Neural cell (in vitro differentiated cells): ENCODE measurements at regions not wholly inside any gene's neighbourhood (a gene's known extent, or its start where the extent isn't known, plus 50 kb on each side); places are given as distances from the start of the nearest gene placed in this dataset.

Experiments used
- H2AFZ ChIP-seq: fragments of 200-600, 300-800 bp; sonication (generic), shearing (Covaris generic); 2 replicates; pipeline ENCODE4 v1.6.0; 2014; ENCODE audit warnings: low read depth, mild to moderate bottlenecking, antibody characterized with exemption, low read length, moderate library complexity
- H3F3A ChIP-seq: fragments of 200-600 bp; shearing (Covaris generic); 2 replicates; pipeline ENCODE4 v1.6.1; 2016; ENCODE audit warnings: mild to moderate bottlenecking, moderate library complexity, mixed read lengths, antibody characterized with exemption, low read length; ENCODE audit not compliant: insufficient read depth, poor library complexity, severe bottlenecking
- H3K27ac ChIP-seq: fragments of 200-600, 300-800 bp; sonication (generic), shearing (Covaris generic); 2 replicates; pipeline ENCODE4 v1.5.1; 2014; ENCODE audit warnings: mild to moderate bottlenecking, low read length, moderate library complexity
- H3K27me3 ChIP-seq: fragments of 300-800, 200-600 bp; sonication (generic), shearing (Covaris generic); 2 replicates; pipeline ENCODE4 v1.6.0; 2014; ENCODE audit warnings: mild to moderate bottlenecking, low read depth, low read length, moderate library complexity; ENCODE audit not compliant: insufficient read depth
- H3K36me3 ChIP-seq: fragments of 300-800, 200-600 bp; sonication (generic), shearing (Covaris generic); 2 replicates; pipeline ENCODE4 v1.5.1; 2014; ENCODE audit warnings: mild to moderate bottlenecking, antibody characterized with exemption, low read length, moderate library complexity; ENCODE audit not compliant: insufficient read depth
- H3K4me2 ChIP-seq: fragments of 300-800, 200-600 bp; sonication (generic), shearing (Covaris generic); 2 replicates; pipeline ENCODE4 v1.6.0; 2014; ENCODE audit warnings: mild to moderate bottlenecking, low read length
- H3K4me3 ChIP-seq: fragments of 300-800, 200-600 bp; sonication (generic), shearing (Covaris generic); 2 replicates; pipeline ENCODE4 v1.5.1; 2014; ENCODE audit warnings: mild to moderate bottlenecking, low read length, moderate library complexity
- H3K79me2 ChIP-seq: fragments of 200-600 bp; shearing (Covaris generic); replicated peaks from 2 replicates; pipeline ENCODE4 v1.6.0; 2014; ENCODE audit warnings: mild to moderate bottlenecking, low read length, moderate library complexity; ENCODE audit not compliant: insufficient read depth
- H3K9ac ChIP-seq: fragments of 300-800, 200-600 bp; sonication (generic), shearing (Covaris generic); 2 replicates; pipeline ENCODE4 v1.6.1; 2016; ENCODE audit warnings: mild to moderate bottlenecking, low read length, mixed read lengths
- H3K9me2 ChIP-seq: fragments of 200-600 bp; shearing (Covaris generic); 2 replicates; pipeline ENCODE4 v1.6.1; 2016; ENCODE audit warnings: mild to moderate bottlenecking, low read length, mixed read lengths; ENCODE audit not compliant: insufficient read depth
- H3K9me3 ChIP-seq: fragments of 200-600, 300-800 bp; sonication (generic), shearing (Covaris generic); 2 replicates; pipeline ENCODE4 v1.6.1; 2016; ENCODE audit warnings: mild to moderate bottlenecking, mixed run types, low read length, moderate library complexity, mixed read lengths
- H4K20me1 ChIP-seq: fragments of 200-600 bp; shearing (Covaris generic); 2 replicates; pipeline ENCODE4 v1.6.1; 2016; ENCODE audit warnings: mild to moderate bottlenecking, mixed run types; ENCODE audit not compliant: insufficient read depth
- CTCF ChIP-seq: fragments of 450-650 bp; IDR thresholded peaks from 2 replicates; pipeline ENCODE4 v1.5.1; 2014; ENCODE audit warnings: antibody characterized with exemption, mild to moderate bottlenecking, moderate library complexity; ENCODE audit not compliant: poor library complexity, severe bottlenecking
- EP300 ChIP-seq: fragments of 450-650 bp; conservative IDR thresholded peaks from 2 replicates; pipeline ENCODE4 v1.6.1; 2014; ENCODE audit warnings: antibody characterized with exemption, mild to moderate bottlenecking, moderate library complexity; ENCODE audit not compliant: poor library complexity, severe bottlenecking
- EZH2 ChIP-seq: fragments of 200-600, 300-800 bp; shearing (Covaris generic), sonication (generic); IDR thresholded peaks from 2 replicates; pipeline ENCODE4 v1.6.1; 2014; ENCODE audit warnings: antibody characterized with exemption, low read length, borderline replicate concordance, mild to moderate bottlenecking; ENCODE audit not compliant: insufficient read depth, poor library complexity, severe bottlenecking
- MXI1 ChIP-seq: fragments of 450-650 bp; conservative IDR thresholded peaks from 2 replicates; pipeline ENCODE4 v1.6.1; 2014; ENCODE audit warnings: antibody characterized with exemption, mild to moderate bottlenecking; ENCODE audit not compliant: poor library complexity, severe bottlenecking
- POLR2AphosphoS5 ChIP-seq: IDR thresholded peaks from 2 replicates; pipeline ENCODE4 v1.6.1; 2012
- RAD21 ChIP-seq: fragments of 450-650 bp; conservative IDR thresholded peaks from 2 replicates; pipeline ENCODE4 v1.6.1; 2014; ENCODE audit warnings: antibody characterized with exemption, mild to moderate bottlenecking, moderate library complexity
- REST ChIP-seq: IDR thresholded peaks from 2 replicates; pipeline ENCODE4 v1.6.1; 2012; ENCODE audit warnings: borderline replicate concordance
- SMC3 ChIP-seq: fragments of 450-650 bp; conservative IDR thresholded peaks from 2 replicates; pipeline ENCODE4 v1.6.1; 2014; ENCODE audit warnings: antibody characterized with exemption, mild to moderate bottlenecking, moderate library complexity; ENCODE audit not compliant: poor library complexity
- TAF1 ChIP-seq: IDR thresholded peaks from 2 replicates; pipeline ENCODE4 v1.6.1; 2012; ENCODE audit warnings: low read depth

- H3K27me3 ChIP-seq, result no peaks in the 10 kb centered on the region
- no peaks in the 10 kb centered on the region for H3K9me3 ChIP-seq
- no peak for TF ChIP-seq EZH2
- H4K20me1 ChIP-seq, result no peaks in the 10 kb centered on the region
- H3F3A ChIP-seq, result no peaks in the 10 kb centered on the region
- no peak overlapping the region for H3K9ac ChIP-seq
- H3K79me2 ChIP-seq, result no peaks in the 10 kb centered on the region
- H3K36me3 ChIP-seq, result no peaks in the 10 kb centered on the region
- no peak overlapping the region for H3K4me3 ChIP-seq
- H3K4me2 ChIP-seq, result no peak overlapping the region
- H3K9me2 ChIP-seq, result no peaks in the 10 kb centered on the region
- no peak overlapping the region for H3K27ac ChIP-seq
- H2AFZ ChIP-seq, result no peak overlapping the region
Observed at GRCh38 chr5:158292981-158293380, 434.0 kb upstream of the CLINT1 start.

GRCh38 chr5:158289967-158290366 is 431.0 kb upstream of the CLINT1 start:
- no peak overlapping the region for H3K4me3 ChIP-seq
- TF ChIP-seq REST (no peak), EZH2 (no peak), SMC3 (no peak), TAF1 (no peak), EP300 (no peak), RAD21 (no peak), CTCF (no peak), MXI1 (no peak), POLR2AphosphoS5 (no peak)
- no peaks in the 10 kb centered on the region for H3F3A ChIP-seq
- H3K27me3 ChIP-seq, result no peaks in the 10 kb centered on the region
- no peak overlapping the region for H3K9ac ChIP-seq
- H3K9me3 ChIP-seq, result no peaks in the 10 kb centered on the region
- no peaks in the 10 kb centered on the region for H3K9me2 ChIP-seq
- no peak overlapping the region for H2AFZ ChIP-seq
- no peaks in the 10 kb centered on the region for H3K79me2 ChIP-seq
- H3K4me2 ChIP-seq, result no peak overlapping the region
- no peak overlapping the region for H3K27ac ChIP-seq
- H4K20me1 ChIP-seq, result no peaks in the 10 kb centered on the region
- no peaks in the 10 kb centered on the region for H3K36me3 ChIP-seq

GRCh38 chr5:158288272-158288657 is 429.3 kb upstream of the CLINT1 start:
- Histone ChIP-seq H3F3A (no peaks in the 10 kb centered on the region), H3K36me3 (no peaks in the 10 kb centered on the region), H2AFZ (no peak overlapping the region), H3K9me3 (no peaks in the 10 kb centered on the region), H3K27me3 (no peaks in the 10 kb centered on the region), H3K9me2 (no peaks in the 10 kb centered on the region), H3K9ac (no peak overlapping the region), H3K27ac (no peak overlapping the region), H3K79me2 (no peaks in the 10 kb centered on the region), H4K20me1 (no peaks in the 10 kb centered on the region), H3K4me2 (no peak overlapping the region), H3K4me3 (no peak overlapping the region)
- TF ChIP-seq SMC3 (no peak), REST (no peak), EP300 (no peak), RAD21 (no peak), CTCF (no peak), POLR2AphosphoS5 (no peak), EZH2 (no peak), TAF1 (no peak), MXI1 (no peak)
